WTC11 (cell line): ENCODE measurements at regions not wholly inside any gene's neighbourhood (a gene's known extent, or its start where the extent isn't known, plus 50 kb on each side); places are given as distances from the start of the nearest gene placed in this dataset.

Experiments
- ATF1 ChIP-seq: sonication (generic); formaldehyde crosslinking; IDR thresholded peaks from 2 replicates; pipeline ENCODE4 v1.8.1; 2023; ENCODE audit warnings: mild to moderate bottlenecking, moderate library complexity, missing genetic modification reagents
- ATF2 ChIP-seq: sonication (generic); formaldehyde crosslinking; IDR thresholded peaks from 2 replicates; pipeline ENCODE4 v1.8.1; 2022; ENCODE audit warnings: low read depth, missing genetic modification reagents, borderline replicate concordance
- CBFB ChIP-seq: sonication (generic); formaldehyde crosslinking; IDR thresholded peaks from 2 replicates; pipeline ENCODE4 v1.8.1; 2022; ENCODE audit warnings: mild to moderate bottlenecking, low read depth, missing genetic modification reagents
- CREB1 ChIP-seq: sonication (generic); formaldehyde crosslinking; IDR thresholded peaks from 2 replicates; pipeline ENCODE4 v1.8.0; 2023; ENCODE audit warnings: mild to moderate bottlenecking, missing genetic modification reagents
- CREM ChIP-seq: sonication (generic); formaldehyde crosslinking; IDR thresholded peaks from 2 replicates; pipeline ENCODE4 v1.8.1; 2022; ENCODE audit warnings: mild to moderate bottlenecking, missing genetic modification reagents, moderate library complexity
- CTCF ChIP-seq: fragments of 200-600 bp; IDR thresholded peaks from 2 replicates; pipeline ENCODE4 v1.8.0; 2022; ENCODE audit warnings: antibody characterized with exemption
- E2F1 ChIP-seq: sonication (generic); formaldehyde crosslinking; IDR thresholded peaks from 2 replicates; pipeline ENCODE4 v1.8.0; 2022; ENCODE audit warnings: mild to moderate bottlenecking, missing genetic modification reagents
- E2F4 ChIP-seq: sonication (generic); formaldehyde crosslinking; IDR thresholded peaks from 2 replicates; pipeline ENCODE4 v1.8.1; 2022; ENCODE audit warnings: low read depth, mild to moderate bottlenecking, moderate library complexity, missing genetic modification reagents, borderline replicate concordance
- HMGXB4 ChIP-seq: sonication (generic); formaldehyde crosslinking; IDR thresholded peaks from 2 replicates; pipeline ENCODE4 v1.8.1; 2023; ENCODE audit warnings: mild to moderate bottlenecking, moderate library complexity, missing genetic modification reagents
- IRF2 ChIP-seq: sonication (generic); formaldehyde crosslinking; IDR thresholded peaks from 2 replicates; pipeline ENCODE4 v1.8.0; 2022; ENCODE audit warnings: low read depth, missing genetic modification reagents, borderline replicate concordance
- MAX ChIP-seq: sonication (generic); formaldehyde crosslinking; IDR thresholded peaks from 2 replicates; pipeline ENCODE4 v1.8.0; 2022; ENCODE audit warnings: mild to moderate bottlenecking, missing genetic modification reagents
- MLX ChIP-seq: sonication (generic); formaldehyde crosslinking; IDR thresholded peaks from 2 replicates; pipeline ENCODE4 v1.8.1; 2023; ENCODE audit warnings: mild to moderate bottlenecking, missing genetic modification reagents, moderate library complexity
- MYBL2 ChIP-seq: sonication (generic); formaldehyde crosslinking; IDR thresholded peaks from 2 replicates; pipeline ENCODE4 v1.8.1; 2023; ENCODE audit warnings: mild to moderate bottlenecking, moderate library complexity, missing genetic modification reagents
- ZBTB21 ChIP-seq: sonication (generic); formaldehyde crosslinking; IDR thresholded peaks from 2 replicates; pipeline ENCODE4 v1.8.1; 2023; ENCODE audit warnings: mild to moderate bottlenecking, missing genetic modification reagents, borderline replicate concordance

GRCh38 chr1:228863776-228864175 lies 128.5 kb downstream of the RHOU start:
- TF ChIP-seq CREM (CRISPR knock-in tag) (no peak), ATF2 (no peak), CBFB (CRISPR knock-in tag) (no peak), CTCF (no peak), MYBL2 (CRISPR knock-in tag) (no peak), ATF1 (CRISPR knock-in tag) (no peak), IRF2 (CRISPR knock-in tag) (no peak), HMGXB4 (CRISPR knock-in tag) (no peak), MLX (no peak), E2F1 (no peak), E2F4 (CRISPR knock-in tag) (no peak), MAX (CRISPR knock-in tag) (no peak), CREB1 (CRISPR knock-in tag) (no peak), ZBTB21 (CRISPR knock-in tag) (no peak)
